Ovary (tissue), 7 donors: ENCODE measurements at regions not wholly inside any gene's neighbourhood (a gene's known extent, or its start where the extent isn't known, plus 50 kb on each side); places are given as distances from the start of the nearest gene placed in this dataset.

Experiments used
- DNase-seq, 5 donors: peaks; one replicate each; pipeline ENCODE4 v3.0.0-alpha.2; 2019 to 2020
- H3K27ac ChIP-seq, 2 donors: fragments of 200-600 bp; one replicate each; pipeline versions ENCODE4 v1.5.1 to v1.8.0; 2019 to 2022
- H3K27me3 ChIP-seq: fragments of 200-600 bp; one replicate; pipeline ENCODE4 v1.8.0; 2022
- H3K36me3 ChIP-seq: fragments of 200-600 bp; sonication (generic); one replicate; pipeline ENCODE4 v1.5.1; 2019
- H3K4me1 ChIP-seq: one replicate; pipeline ENCODE4 v1.8.1; 2013; ENCODE audit warnings: mild to moderate bottlenecking, moderate library complexity; ENCODE audit not compliant: insufficient read depth
- H3K4me3 ChIP-seq: fragments of 200-600 bp; sonication (generic); one replicate; pipeline ENCODE4 v1.5.1; 2017
- H3K9me3 ChIP-seq, 2 donors: fragments of 200-600 bp in 1 of 2; sonication (generic) in 1 of 2; one replicate each; pipeline versions ENCODE4 v1.5.1 to v1.8.1; 2013 to 2019; ENCODE audit warnings: mild to moderate bottlenecking in 1 of 2, moderate library complexity in 1 of 2
- EP300 ChIP-seq: sonication (generic); formaldehyde crosslinking; IDR thresholded peaks from one replicate; pipeline ENCODE4 v1.6.1; 2017; ENCODE audit warnings: antibody characterized with exemption
- POLR2A ChIP-seq: fragments of 450-650 bp; IDR thresholded peaks from one replicate; pipeline ENCODE4 v1.6.1; 2017; ENCODE audit warnings: antibody characterized with exemption, mild to moderate bottlenecking, moderate library complexity
- WGBS, 3 donors: extraction: QIAGEN DNeasy Blood & Tissue Kit in 1 of 3; methylation state at CpG; one replicate each; pipeline versions ENCODE4 v1.1.5 to v1.1.7; 2013 to 2017; 5-methylcytosine and 5-hydroxymethylcytosine counted together
- intact Hi-C, 4 donors: fragments of 100-400 bp; cut with DNase I; formaldehyde crosslinking; loops; one replicate each; pipeline versions ENCODE4 v1.11.0 to v1.15.1; 2022 to 2023
- TF ChIP-seq, protein P1 (sequence below), 3 donors: fragments of 450-650 bp in 2 of 3; fragments of 200-600 bp in 1 of 3; IDR thresholded peaks; one replicate each; pipeline versions ENCODE4 v1.5.1 to v1.8.0; 2016 to 2022; ENCODE audit warnings: antibody characterized with exemption in 3 of 3, mild to moderate bottlenecking in 1 of 3
- donor health status: DM: no; HTN: no; CAD: no; lungs with moderate emphysema.
- donor health status: DM: no; HTN: no; CAD: no.
- donor health status: Bipolar disorder and iron deficiency.
- donor health status: DM: no; HTN: no; CAD: no.
- donor health status: DM: yes; HTN: yes; CAD: no.

GRCh38 chr6:152905551-152906299 is 77.1 kb downstream of the FBXO5 start:
- H3K27ac ChIP-seq: no peak overlapping the region
- no peak for TF ChIP-seq POLR2A
- TF ChIP-seq, protein P1, sequence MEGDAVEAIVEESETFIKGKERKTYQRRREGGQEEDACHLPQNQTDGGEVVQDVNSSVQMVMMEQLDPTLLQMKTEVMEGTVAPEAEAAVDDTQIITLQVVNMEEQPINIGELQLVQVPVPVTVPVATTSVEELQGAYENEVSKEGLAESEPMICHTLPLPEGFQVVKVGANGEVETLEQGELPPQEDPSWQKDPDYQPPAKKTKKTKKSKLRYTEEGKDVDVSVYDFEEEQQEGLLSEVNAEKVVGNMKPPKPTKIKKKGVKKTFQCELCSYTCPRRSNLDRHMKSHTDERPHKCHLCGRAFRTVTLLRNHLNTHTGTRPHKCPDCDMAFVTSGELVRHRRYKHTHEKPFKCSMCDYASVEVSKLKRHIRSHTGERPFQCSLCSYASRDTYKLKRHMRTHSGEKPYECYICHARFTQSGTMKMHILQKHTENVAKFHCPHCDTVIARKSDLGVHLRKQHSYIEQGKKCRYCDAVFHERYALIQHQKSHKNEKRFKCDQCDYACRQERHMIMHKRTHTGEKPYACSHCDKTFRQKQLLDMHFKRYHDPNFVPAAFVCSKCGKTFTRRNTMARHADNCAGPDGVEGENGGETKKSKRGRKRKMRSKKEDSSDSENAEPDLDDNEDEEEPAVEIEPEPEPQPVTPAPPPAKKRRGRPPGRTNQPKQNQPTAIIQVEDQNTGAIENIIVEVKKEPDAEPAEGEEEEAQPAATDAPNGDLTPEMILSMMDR (IDR thresholded peaks at IDR 0.05): no peak
- no peak for TF ChIP-seq EP300
- no peaks in the 10 kb centered on the region for H3K36me3 ChIP-seq
- no peak for DNase-seq
- H3K27me3 ChIP-seq: no peaks in the 10 kb centered on the region
- H3K9me3 ChIP-seq: no peaks in the 10 kb centered on the region
- intact Hi-C loops: no loop called here
- H3K4me3 ChIP-seq: no peak overlapping the region
- 68 to 77% (median 72%) methylated on average over 2 of the region's 2 CpGs for WGBS, 3 donors
- no peaks in the 10 kb centered on the region for H3K4me1 ChIP-seq

DNA sequence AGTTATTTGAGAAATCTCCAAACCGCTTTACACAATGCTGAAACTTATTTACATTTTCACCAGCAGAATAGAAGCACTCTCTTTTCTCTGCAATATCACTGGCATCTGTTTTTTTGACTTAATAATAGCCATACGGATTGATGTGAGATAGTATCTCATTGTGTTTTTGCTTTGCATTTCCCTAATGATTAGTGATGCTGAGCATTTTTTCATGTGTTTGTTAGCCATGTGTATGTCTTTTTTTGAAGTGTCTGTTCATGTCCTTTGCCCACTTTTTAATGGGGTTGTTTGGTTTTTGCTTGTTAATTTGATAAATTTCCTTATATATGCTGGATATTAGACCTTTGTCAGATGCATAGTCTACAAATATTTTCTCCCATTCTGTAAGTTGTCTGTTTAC is 73.6 kb downstream of the FBXO5 start:
- H3K4me3 ChIP-seq: no peak overlapping the region
- no peak overlapping the region for H3K27ac ChIP-seq
- H3K9me3 ChIP-seq: no peaks in the 10 kb centered on the region
- TF ChIP-seq POLR2A: no peak
- TF ChIP-seq, protein P1 (IDR thresholded peaks at IDR 0.05): no peak
- TF ChIP-seq EP300: no peak
- intact Hi-C loops: no loop called here
- H3K36me3 ChIP-seq: no peaks in the 10 kb centered on the region
- no peak for DNase-seq
- no peaks in the 10 kb centered on the region for H3K27me3 ChIP-seq
- H3K4me1 ChIP-seq: no peaks in the 10 kb centered on the region
- WGBS, 3 donors: 72 to 84% (median 78%) methylated on average over 2 of the region's 2 CpGs

DNA sequence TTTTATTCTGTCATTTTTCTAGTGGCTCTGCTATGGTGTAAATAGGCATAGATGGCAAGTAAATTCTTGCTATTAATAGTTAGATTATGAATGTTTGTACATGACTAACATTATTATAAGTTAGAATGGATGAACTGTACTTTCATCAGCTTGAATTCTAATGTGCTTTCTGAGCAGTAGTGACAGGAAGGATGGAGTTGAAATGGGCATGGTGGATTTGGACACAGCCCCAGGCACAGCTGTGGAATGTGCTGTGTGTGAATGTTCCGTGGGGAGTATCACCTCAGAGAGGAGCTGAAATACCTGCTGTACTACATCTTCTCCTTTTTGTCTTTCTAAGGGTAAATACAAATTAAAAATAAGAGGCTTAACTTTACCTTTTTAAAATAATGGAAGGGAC is 66.8 kb downstream of the FBXO5 start:
- H3K27ac ChIP-seq: no peak overlapping the region
- DNase-seq: no peak
- TF ChIP-seq EP300: no peak
- no peak for TF ChIP-seq POLR2A
- TF ChIP-seq, protein P1 (IDR thresholded peaks at IDR 0.05): no peak
- H3K4me3 ChIP-seq: no peak overlapping the region
- H3K9me3 ChIP-seq: no peaks in the 10 kb centered on the region
- H3K4me1 ChIP-seq: no peaks in the 10 kb centered on the region
- no peaks in the 10 kb centered on the region for H3K27me3 ChIP-seq
- intact Hi-C loops: no loop called here
- WGBS, 3 donors: 37 to 52% (median 47%) methylated on average over 1 of the region's 1 CpG
- H3K36me3 ChIP-seq: no peaks in the 10 kb centered on the region

DNA sequence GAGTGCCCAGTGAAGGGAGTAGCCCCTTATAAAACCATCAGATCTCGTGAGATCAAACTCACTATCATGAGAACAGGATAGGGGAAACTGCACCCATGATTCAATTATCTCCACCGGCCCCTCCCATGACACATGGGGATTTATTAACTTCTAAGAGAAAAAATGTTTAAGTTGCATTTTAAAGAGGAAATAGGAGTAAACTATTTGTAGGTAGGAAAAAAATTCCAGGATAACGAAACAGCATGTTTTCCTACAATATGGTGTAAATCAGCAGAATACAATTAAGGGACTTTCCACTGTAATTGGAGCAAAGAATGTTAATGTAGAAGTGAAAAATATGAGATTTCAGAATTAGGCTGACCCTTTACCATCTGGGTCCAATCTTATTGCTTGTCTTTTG is 63.9 kb downstream of the FBXO5 start:
- H3K9me3 ChIP-seq: no peaks in the 10 kb centered on the region
- H3K4me1 ChIP-seq: no peaks in the 10 kb centered on the region
- H3K4me3 ChIP-seq: no peak overlapping the region
- 46 to 60% (median 49%) methylated on average over 3 of the region's 3 CpGs for WGBS, 3 donors
- H3K36me3 ChIP-seq: no peaks in the 10 kb centered on the region
- DNase-seq: no peak
- intact Hi-C loops: no loop called here
- H3K27me3 ChIP-seq: no peaks in the 10 kb centered on the region
- no peak for TF ChIP-seq EP300
- no peak overlapping the region for H3K27ac ChIP-seq

DNA sequence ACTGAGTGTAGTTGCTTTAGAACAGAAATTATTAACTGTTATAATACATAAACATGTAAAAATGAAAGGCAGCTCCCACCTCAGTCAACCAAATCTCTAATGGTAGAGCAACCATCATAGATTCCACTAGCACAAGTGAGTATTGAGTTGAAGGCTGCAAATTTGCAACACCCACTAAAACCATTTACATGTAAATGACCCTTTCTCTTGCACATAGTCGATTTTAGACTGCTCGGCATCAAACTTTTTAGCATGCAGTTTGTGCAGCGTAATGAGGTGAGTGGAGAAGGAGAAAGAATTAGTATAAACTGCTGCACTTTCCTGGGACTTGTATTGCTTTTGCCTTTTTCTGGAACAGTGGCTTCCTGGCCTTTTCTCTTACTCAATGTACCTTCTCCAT is 62.8 kb downstream of the FBXO5 start:
- no peaks in the 10 kb centered on the region for H3K36me3 ChIP-seq
- TF ChIP-seq POLR2A (no peak), EP300 (no peak)
- TF ChIP-seq, protein P1 (IDR thresholded peaks at IDR 0.05): no peak
- intact Hi-C loops: no loop called here
- no peaks in the 10 kb centered on the region for H3K27me3 ChIP-seq
- 88 to 94% (median 91%) methylated on average over 3 of the region's 3 CpGs for WGBS, 3 donors
- no peak overlapping the region for H3K27ac ChIP-seq
- no peaks in the 10 kb centered on the region for H3K9me3 ChIP-seq
- DNase-seq: no peak
- no peak overlapping the region for H3K4me3 ChIP-seq
- no peaks in the 10 kb centered on the region for H3K4me1 ChIP-seq
